Subcutaneous abdominal adipose tissue (tissue), 5 donors: ENCODE measurements at regions not wholly inside any gene's neighbourhood (a gene's known extent, or its start where the extent isn't known, plus 50 kb on each side); places are given as distances from the start of the nearest gene placed in this dataset.

Experiments
- H3K27ac ChIP-seq: one replicate; pipeline ENCODE4 v1.7.0; 2013; ENCODE audit warnings: low read depth, mild to moderate bottlenecking, inconsistent platforms, low read length, moderate library complexity
- H3K27me3 ChIP-seq, 5 donors: one replicate each; pipeline ENCODE4 v1.7.0; 2013; ENCODE audit warnings: low read length in 5 of 5, inconsistent platforms in 1 of 5; ENCODE audit not compliant: control insufficient read depth in 5 of 5, insufficient read depth in 4 of 5
- H3K36me3 ChIP-seq, 5 donors: one replicate each; pipeline ENCODE4 v1.7.0; 2013; ENCODE audit warnings: low read length in 5 of 5; ENCODE audit not compliant: control insufficient read depth in 5 of 5, insufficient read depth in 5 of 5
- H3K4me1 ChIP-seq, 5 donors: one replicate each; pipeline ENCODE4 v1.7.0; 2013; ENCODE audit warnings: low read length in 5 of 5, mild to moderate bottlenecking in 3 of 5, moderate library complexity in 1 of 5; ENCODE audit not compliant: control insufficient read depth in 5 of 5, insufficient read depth in 5 of 5
- H3K4me3 ChIP-seq, 5 donors: one replicate each; pipeline ENCODE4 v1.7.0; 2013; ENCODE audit warnings: low read length in 5 of 5, low read depth in 1 of 5
- H3K9ac ChIP-seq, 5 donors: one replicate each; pipeline ENCODE4 v1.7.0; 2013; ENCODE audit warnings: low read length in 5 of 5, mild to moderate bottlenecking in 4 of 5, moderate library complexity in 3 of 5
- H3K9me3 ChIP-seq, 5 donors: one replicate each; pipeline ENCODE4 v1.7.0; 2013; ENCODE audit warnings: low read length in 5 of 5; ENCODE audit not compliant: control insufficient read depth in 5 of 5
- donor health status: healthy.
- donor health status: healthy.
- donor health status: healthy.
- donor health status: healthy.
- donor health status: healthy.

GRCh38 chr4:81883530-81884450 lies 412.1 kb upstream of the RASGEF1B start:
- Histone ChIP-seq H3K36me3 (no peaks in the 10 kb centered on the region), H3K27ac (no peak overlapping the region), H3K27me3 (peaks cover 0 to 2% (median 0%) of the 10 kb centered on the region in 5 donors), H3K4me3 (no peak overlapping the region), H3K9ac (no peak overlapping the region), H3K4me1 (no peaks in the 10 kb centered on the region), H3K9me3 (no peaks in the 10 kb centered on the region)

DNA sequence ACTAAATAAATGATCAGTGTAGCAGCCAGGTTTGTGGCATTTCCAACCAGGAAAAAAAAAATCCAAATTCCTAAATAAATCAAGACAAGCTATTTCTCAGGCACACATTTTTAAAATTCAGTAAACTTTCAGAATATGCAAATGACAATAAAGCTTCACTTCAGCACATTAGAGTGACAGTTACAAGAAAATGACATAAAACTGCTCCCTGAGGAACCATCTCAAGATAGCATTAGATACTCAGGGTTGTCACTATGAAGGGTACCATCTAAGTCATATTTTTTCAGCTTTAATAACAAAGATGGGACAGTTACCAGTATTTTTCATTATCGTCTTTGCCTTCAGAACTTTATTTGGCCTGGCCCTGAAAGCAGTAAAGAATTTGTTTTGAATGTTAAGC lies 411.3 kb upstream of the RASGEF1B start:
- H3K9me3 ChIP-seq, result no peaks in the 10 kb centered on the region
- H3K4me3 ChIP-seq, result no peak overlapping the region
- no peaks in the 10 kb centered on the region for H3K36me3 ChIP-seq
- H3K4me1 ChIP-seq, result no peaks in the 10 kb centered on the region
- H3K27me3 ChIP-seq, result peaks cover 0 to 2% (median 0%) of the 10 kb centered on the region in 5 donors
- H3K27ac ChIP-seq, result no peak overlapping the region
- no peak overlapping the region for H3K9ac ChIP-seq

DNA sequence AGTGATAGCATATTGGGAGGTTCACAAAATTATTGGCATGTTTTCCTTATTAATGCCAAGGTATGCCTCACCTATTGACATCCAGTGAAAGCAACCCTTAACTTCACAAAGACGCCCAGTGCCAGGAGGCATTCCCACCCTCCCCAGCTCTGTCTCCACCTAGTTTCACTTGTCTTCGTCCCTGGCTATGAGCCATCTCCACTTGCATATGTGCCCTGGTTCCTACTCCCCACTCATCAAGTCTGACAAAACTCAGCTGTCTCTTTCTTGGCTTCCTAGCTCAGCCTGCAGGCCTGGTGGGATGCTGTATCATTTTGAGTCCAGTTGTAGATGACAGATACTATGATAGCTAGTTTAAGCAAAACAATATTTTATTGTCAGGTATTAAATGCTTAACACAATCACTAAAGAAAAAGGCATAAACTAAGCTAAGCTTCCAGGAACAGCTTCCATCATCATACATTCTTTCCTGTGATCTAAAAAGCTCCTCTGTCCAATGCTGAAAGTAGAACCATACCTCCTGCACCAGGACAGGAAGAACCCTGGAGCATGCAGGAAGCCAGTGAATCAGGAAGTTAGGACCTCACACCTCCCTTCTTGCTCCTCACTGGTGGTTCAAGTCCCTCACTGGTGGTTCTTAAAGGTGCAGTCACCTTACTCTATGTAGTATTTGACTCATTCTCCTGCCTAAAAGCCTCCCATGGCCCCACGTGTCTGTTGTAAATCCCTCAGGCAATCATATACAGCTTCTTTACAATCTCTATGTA lies 410.3 kb upstream of the RASGEF1B start:
- Histone ChIP-seq H3K9me3 (no peaks in the 10 kb centered on the region), H3K27ac (no peak overlapping the region), H3K27me3 (no peaks in the 10 kb centered on the region), H3K4me1 (no peaks in the 10 kb centered on the region), H3K36me3 (no peaks in the 10 kb centered on the region), H3K9ac (no peak overlapping the region), H3K4me3 (no peak overlapping the region)

- Histone ChIP-seq H3K27me3 (no peaks in the 10 kb centered on the region), H3K4me3 (no peak overlapping the region), H3K9me3 (no peaks in the 10 kb centered on the region), H3K36me3 (no peaks in the 10 kb centered on the region), H3K9ac (no peak overlapping the region), H3K4me1 (no peaks in the 10 kb centered on the region), H3K27ac (no peak overlapping the region)
Observed at GRCh38 chr4:81876106-81876505, 404.4 kb upstream of the RASGEF1B start.

DNA sequence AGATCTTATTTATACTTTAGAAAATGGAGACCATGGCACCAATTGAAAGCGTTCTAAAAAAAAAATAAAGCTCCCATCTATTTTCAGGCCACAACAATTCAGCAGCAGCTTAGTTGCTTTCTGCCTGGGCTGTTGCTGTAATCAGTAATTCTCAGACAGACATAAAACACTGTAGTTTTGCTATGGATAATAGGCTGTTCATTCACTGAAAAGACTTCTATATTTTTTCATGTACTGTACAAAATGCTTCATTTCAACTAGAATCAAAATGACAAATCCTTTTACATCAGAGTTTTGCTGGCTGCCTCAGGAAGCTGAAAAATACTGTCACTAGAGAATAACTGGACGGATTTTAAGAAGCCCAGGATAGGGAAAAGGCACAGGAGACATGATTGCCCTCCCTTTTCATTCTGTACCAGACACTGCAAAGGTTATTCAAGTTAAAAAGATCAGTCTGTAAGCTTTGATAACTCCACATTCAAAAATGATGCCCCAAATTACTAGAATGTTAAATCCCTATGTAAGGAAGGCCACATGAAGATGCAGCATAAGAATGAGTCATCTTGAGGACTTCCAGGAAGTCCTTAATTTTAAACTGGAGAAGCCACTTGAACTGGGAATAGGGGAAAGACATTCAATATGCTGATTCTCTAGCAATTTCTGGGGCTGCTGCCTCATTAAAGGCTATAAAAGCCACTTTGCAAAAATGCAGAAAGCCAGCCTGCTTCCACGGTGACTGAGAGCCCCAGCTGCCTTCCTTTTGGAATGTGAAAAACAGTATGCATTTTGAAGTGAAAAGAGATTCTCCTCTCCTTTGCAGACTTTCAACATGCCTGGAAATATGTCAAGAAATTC lies 403.2 kb upstream of the RASGEF1B start:
- no peaks in the 10 kb centered on the region for H3K27me3 ChIP-seq
- peaks cover 0 to 3% (median 0%) of the 10 kb centered on the region in 5 donors for H3K9me3 ChIP-seq
- H3K36me3 ChIP-seq, result no peaks in the 10 kb centered on the region
- H3K27ac ChIP-seq, result no peak overlapping the region
- H3K4me1 ChIP-seq, result no peaks in the 10 kb centered on the region
- H3K9ac ChIP-seq, result no peak overlapping the region
- no peak overlapping the region for H3K4me3 ChIP-seq

DNA sequence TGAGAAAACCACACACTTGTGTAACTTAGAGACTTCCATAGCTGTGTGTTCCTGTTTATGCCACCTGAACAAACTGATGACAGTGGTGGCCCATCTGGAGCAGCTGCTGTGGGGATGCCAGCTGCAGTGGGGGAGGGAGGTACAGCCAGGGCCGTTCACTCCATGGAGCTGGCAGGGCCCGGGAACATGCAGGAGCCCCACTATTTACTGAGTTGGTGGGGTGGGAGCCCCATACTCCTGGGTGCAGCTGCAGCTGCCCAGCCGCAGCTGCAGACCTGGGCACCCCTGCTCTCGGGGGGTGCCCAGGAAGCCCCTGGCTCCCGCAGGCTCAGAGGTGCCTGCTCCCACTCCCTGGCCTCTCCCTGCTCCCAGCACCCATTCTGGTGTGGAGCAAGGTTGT lies 398.6 kb upstream of the RASGEF1B start:
- H3K27ac ChIP-seq, result no peak overlapping the region
- H3K4me3 ChIP-seq, result no peak overlapping the region
- no peaks in the 10 kb centered on the region for H3K36me3 ChIP-seq
- peaks cover 0 to 5% (median 3%) of the 10 kb centered on the region in 5 donors for H3K9me3 ChIP-seq
- H3K4me1 ChIP-seq, result no peaks in the 10 kb centered on the region
- H3K9ac ChIP-seq, result no peak overlapping the region
- H3K27me3 ChIP-seq, result no peaks in the 10 kb centered on the region

- Histone ChIP-seq H3K9ac (no peak overlapping the region), H3K9me3 (no peaks in the 10 kb centered on the region), H3K4me3 (no peak overlapping the region), H3K27ac (no peak overlapping the region), H3K36me3 (no peaks in the 10 kb centered on the region), H3K27me3 (no peaks in the 10 kb centered on the region), H3K4me1 (no peaks in the 10 kb centered on the region)
Observed at GRCh38 chr4:81860111-81860510, 388.4 kb upstream of the RASGEF1B start.

- Histone ChIP-seq H3K27ac (no peak overlapping the region), H3K27me3 (no peaks in the 10 kb centered on the region), H3K9ac (no peak overlapping the region), H3K9me3 (peaks cover 0 to 4% (median 0%) of the 10 kb centered on the region in 5 donors), H3K4me1 (no peaks in the 10 kb centered on the region), H3K4me3 (no peak overlapping the region), H3K36me3 (no peaks in the 10 kb centered on the region)
Observed at GRCh38 chr4:81854406-81854805, 382.7 kb upstream of the RASGEF1B start.

GRCh38 chr4:81852031-81852715 lies 380.5 kb upstream of the RASGEF1B start:
- Histone ChIP-seq H3K27ac (no peak overlapping the region), H3K9me3 (peaks cover 0 to 4% (median 0%) of the 10 kb centered on the region in 5 donors), H3K27me3 (no peaks in the 10 kb centered on the region), H3K9ac (no peak overlapping the region), H3K4me3 (no peak overlapping the region), H3K36me3 (no peaks in the 10 kb centered on the region), H3K4me1 (no peaks in the 10 kb centered on the region)
